A549 (cell line): ENCODE measurements at regions not wholly inside any gene's neighbourhood (a gene's known extent, or its start where the extent isn't known, plus 50 kb on each side); places are given as distances from the start of the nearest gene placed in this dataset.

Experiments
- BCL3 ChIP-seq: fragments of >200 bp; sonication (Bioruptor Twin); formaldehyde crosslinking; IDR thresholded peaks from 3 replicates; pipeline ENCODE4 v1.6.1; 2016
- CHD4 ChIP-seq: fragments of 200-600 bp; sonication (generic); IDR thresholded peaks from 2 replicates; pipeline ENCODE4 v1.6.1; 2016; ENCODE audit warnings: antibody characterized with exemption, mild to moderate bottlenecking, borderline replicate concordance
- CTCF ChIP-seq: fragments of >200 bp; sonication (Bioruptor Twin); formaldehyde crosslinking; IDR thresholded peaks from 3 replicates; pipeline ENCODE4 v1.5.1; 2016
- JUN ChIP-seq, 2 experiments: fragments of >200 bp; sonication (Bioruptor Twin); formaldehyde crosslinking; IDR thresholded peaks; 2 replicates in 1 of 2; 3 replicates in 1 of 2; pipeline ENCODE4 v1.6.1; 2016 to 2017
- MAFK ChIP-seq: fragments of 450-650 bp; IDR thresholded peaks from 2 replicates; pipeline ENCODE4 v1.6.1; 2014; ENCODE audit not compliant: partially characterized antibody
- MYC ChIP-seq: IDR thresholded peaks from 2 replicates; pipeline ENCODE4 v1.6.1; 2012; ENCODE audit warnings: mild to moderate bottlenecking, inconsistent platforms, low read length, improper control_type of control experiment, borderline replicate concordance
- ZC3H11A ChIP-seq: fragments of 450-650 bp; IDR thresholded peaks from 2 replicates; pipeline ENCODE4 v1.6.1; 2014; ENCODE audit warnings: antibody characterized with exemption, mild to moderate bottlenecking

GRCh38 chr12:19801941-19802340 is 362.6 kb downstream of the AEBP2 start:
- no peak for TF ChIP-seq CHD4
- TF ChIP-seq CTCF: no peak
- no peak for TF ChIP-seq BCL3
- TF ChIP-seq ZC3H11A: no peak
- no peak for TF ChIP-seq MAFK
- TF ChIP-seq MYC: no peak
- TF ChIP-seq JUN (IDR thresholded peaks at IDR 0.05): no peak
